Astrocyte of the spinal cord (primary cell): ENCODE measurements at regions not wholly inside any gene's neighbourhood (a gene's known extent, or its start where the extent isn't known, plus 50 kb on each side); places are given as distances from the start of the nearest gene placed in this dataset.

Experiments
- DNase-seq: peaks from one replicate; pipeline ENCODE4 v3.0.0; 2011; ENCODE audit warnings: low read depth, low spot score
- H3K4me3 ChIP-seq: 2 replicates; pipeline ENCODE4 v1.5.1; 2011; ENCODE audit warnings: low read depth, mild to moderate bottlenecking, low read length, moderate library complexity
- in situ Hi-C: cut with HindIII; loops from 2 replicates; pipeline ENCODE4 v1.10.0; 2017; ENCODE audit warnings: low sequenced_read_pairs
- TF ChIP-seq, protein P1 (sequence below): IDR thresholded peaks from 2 replicates; pipeline ENCODE4 v1.5.1; 2012; ENCODE audit warnings: low read depth, mild to moderate bottlenecking, low read length, inconsistent platforms

DNA sequence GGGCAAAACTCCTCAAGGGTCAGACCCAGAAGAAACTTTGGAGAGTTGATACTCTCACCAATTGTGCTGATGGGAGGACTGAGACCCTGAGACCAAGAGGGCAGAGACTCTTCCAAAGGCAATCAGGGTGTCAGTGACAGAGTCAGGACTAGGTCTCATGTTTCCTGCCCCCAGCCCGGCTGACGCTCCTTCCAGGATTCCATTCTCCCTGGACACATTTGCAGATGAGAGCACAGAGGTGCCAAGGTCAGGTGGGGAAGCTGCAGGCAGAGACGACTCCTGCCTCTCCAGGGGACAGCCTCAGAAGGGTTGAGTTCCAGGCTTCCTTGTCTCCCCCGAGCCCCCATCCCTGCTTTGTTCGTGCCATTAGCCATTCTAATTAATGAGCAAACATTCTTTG, 174.1 kb downstream of the WSCD1 start:
- no peak for DNase-seq
- in situ Hi-C loops = no loop called here
- no peak overlapping the region for H3K4me3 ChIP-seq
- TF ChIP-seq, protein P1, sequence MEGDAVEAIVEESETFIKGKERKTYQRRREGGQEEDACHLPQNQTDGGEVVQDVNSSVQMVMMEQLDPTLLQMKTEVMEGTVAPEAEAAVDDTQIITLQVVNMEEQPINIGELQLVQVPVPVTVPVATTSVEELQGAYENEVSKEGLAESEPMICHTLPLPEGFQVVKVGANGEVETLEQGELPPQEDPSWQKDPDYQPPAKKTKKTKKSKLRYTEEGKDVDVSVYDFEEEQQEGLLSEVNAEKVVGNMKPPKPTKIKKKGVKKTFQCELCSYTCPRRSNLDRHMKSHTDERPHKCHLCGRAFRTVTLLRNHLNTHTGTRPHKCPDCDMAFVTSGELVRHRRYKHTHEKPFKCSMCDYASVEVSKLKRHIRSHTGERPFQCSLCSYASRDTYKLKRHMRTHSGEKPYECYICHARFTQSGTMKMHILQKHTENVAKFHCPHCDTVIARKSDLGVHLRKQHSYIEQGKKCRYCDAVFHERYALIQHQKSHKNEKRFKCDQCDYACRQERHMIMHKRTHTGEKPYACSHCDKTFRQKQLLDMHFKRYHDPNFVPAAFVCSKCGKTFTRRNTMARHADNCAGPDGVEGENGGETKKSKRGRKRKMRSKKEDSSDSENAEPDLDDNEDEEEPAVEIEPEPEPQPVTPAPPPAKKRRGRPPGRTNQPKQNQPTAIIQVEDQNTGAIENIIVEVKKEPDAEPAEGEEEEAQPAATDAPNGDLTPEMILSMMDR = no peak

DNA sequence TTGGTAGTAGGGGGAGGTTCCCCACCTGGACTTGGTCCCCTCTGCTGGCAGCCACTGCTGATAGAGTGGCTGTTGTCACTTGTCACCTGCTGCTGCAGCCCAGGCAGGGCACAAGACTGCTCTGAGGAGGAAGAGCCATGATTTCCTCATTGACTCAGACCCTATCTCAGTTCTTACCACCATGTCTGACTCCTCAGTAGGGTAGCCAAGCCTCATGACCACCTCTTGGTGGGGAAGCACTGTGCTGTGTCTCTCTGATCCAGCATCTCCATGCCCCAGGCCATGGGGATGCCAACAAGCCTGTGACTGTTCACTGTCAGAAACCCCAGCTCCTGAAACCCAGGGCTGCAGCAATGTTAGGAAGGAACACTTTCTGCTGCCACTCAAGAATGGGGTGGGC, 173.0 kb downstream of the WSCD1 start:
- in situ Hi-C loops = no loop called here
- no peak for DNase-seq
- TF ChIP-seq, protein P1 = no peak
- H3K4me3 ChIP-seq = no peak overlapping the region

DNA sequence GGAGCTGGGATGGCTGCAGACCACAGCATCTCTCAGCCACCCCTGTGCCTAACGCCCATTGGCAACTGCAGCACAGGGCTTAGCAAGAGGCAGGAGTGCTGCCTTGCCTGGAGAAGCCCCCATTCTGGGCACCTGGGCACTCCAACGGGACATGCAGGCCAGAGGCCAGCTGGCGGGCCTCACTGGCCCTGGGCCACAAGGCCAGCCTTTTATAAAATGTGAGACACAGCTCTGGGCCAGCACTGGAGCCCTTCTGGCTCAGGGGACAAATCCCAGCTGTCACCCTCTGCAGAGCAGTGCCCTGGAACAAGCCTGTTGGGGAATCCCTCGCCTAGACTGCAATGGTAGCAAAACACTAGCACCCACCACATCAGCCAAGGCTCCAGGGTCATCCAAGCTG, 171.8 kb downstream of the WSCD1 start:
- TF ChIP-seq, protein P1 = no peak
- in situ Hi-C loops = no loop called here
- no peak for DNase-seq
- H3K4me3 ChIP-seq = no peak overlapping the region

DNA sequence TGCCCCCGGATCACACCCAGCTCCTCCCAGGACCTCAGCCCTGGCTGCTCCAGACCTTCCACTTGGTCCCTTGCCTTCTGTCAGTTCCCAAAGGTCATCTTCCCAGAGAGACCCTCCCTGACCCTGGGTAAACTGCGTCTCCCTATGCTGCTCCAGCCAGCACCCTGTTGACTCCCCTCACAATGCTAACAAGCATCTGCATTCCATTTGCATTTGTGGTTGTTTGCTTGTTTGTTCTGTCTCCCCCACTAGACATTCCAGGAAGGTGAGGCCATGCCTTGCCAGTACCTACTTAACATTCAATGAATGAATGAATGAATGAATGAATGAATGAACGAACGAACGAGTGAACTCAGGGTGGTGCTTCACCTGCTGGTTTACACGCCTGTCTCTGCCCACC, 171.2 kb downstream of the WSCD1 start:
- DNase-seq = no peak
- H3K4me3 ChIP-seq = no peak overlapping the region
- TF ChIP-seq, protein P1 = no peak
- in situ Hi-C loops = no loop called here

DNA sequence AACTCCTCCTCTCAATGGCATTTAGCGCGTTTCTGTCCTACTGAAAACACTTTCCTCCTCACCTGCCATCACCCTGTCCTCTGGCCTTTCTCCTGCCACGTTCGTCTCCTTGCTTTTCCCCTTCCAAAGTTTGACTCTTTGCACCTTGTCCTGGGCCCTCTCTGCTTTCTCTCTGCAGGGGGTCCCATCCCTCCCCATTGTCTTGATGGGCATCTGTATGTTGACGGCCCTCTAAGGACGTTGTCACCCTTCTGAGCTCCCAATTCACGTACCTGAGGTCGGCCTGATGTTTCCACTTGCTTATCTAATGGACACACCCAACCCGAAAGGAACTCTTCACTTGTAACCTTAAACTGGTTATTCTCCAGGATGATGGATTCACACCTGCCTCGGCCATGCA, 170.4 kb downstream of the WSCD1 start:
- no peak overlapping the region for H3K4me3 ChIP-seq
- TF ChIP-seq, protein P1 = no peak
- in situ Hi-C loops = no loop called here
- DNase-seq = no peak

DNA sequence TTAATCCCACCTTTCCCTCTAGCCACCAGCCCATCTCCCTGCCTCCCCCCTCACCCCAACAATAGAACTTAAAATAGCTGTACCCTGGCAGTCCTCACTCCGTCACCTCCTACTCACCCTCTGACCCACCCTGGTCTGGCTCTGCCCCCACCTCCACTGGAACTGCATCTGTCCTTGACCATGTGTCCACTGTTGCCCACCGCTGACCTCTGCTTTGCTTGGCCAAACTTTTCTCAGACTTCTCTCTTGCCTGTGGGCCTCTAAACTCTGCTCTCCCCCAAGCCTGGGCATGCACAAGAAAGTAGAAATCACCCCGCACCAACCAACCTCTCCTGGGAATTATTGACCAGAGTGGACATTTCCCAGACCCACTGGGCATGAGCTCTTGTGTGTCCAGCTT, 169.8 kb downstream of the WSCD1 start:
- TF ChIP-seq, protein P1 = no peak
- no peak overlapping the region for H3K4me3 ChIP-seq
- DNase-seq = no peak
- in situ Hi-C loops = no loop called here

DNA sequence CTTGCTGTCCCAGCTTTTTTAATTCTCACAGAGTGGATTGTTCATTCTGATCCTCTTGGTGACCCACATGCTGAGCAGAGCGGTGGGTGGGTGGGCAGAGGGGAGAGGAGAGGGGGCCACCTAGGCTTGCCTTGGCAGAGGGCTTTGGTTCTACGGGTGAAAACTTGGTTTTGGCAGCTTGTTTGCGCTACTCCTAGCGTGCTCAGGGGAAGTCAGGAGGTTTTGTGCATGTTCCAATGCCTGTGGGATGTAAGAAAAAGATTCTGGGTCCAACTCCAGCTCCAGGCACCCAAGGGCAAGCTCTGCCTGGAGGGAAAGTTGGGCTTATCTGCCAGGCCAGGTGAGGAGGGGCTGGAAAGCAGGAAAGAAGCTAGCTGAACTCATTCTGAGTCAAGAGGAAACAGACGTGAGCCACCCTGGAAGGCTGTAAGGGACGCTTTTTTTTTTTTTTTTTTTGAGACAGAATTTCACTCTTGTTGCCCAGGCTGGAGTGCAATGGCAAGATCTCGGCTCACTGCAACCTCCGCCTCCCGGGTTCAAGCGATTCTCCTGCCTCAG, 169.1 kb downstream of the WSCD1 start:
- DNase-seq = no peak
- TF ChIP-seq, protein P1 = no peak
- H3K4me3 ChIP-seq = no peak overlapping the region
- in situ Hi-C loops = no loop called here
